HG03139 (cell line): ENCODE measurements at regions not wholly inside any gene's neighbourhood (a gene's known extent, or its start where the extent isn't known, plus 50 kb on each side); places are given as distances from the start of the nearest gene placed in this dataset.

Experiments used
- ATAC-seq: cut with Tn5 transposase; IDR thresholded peaks from one replicate; pipeline ENCODE4 v1.9.1; 2021; ENCODE audit not compliant: unreplicated experiment

DNA sequence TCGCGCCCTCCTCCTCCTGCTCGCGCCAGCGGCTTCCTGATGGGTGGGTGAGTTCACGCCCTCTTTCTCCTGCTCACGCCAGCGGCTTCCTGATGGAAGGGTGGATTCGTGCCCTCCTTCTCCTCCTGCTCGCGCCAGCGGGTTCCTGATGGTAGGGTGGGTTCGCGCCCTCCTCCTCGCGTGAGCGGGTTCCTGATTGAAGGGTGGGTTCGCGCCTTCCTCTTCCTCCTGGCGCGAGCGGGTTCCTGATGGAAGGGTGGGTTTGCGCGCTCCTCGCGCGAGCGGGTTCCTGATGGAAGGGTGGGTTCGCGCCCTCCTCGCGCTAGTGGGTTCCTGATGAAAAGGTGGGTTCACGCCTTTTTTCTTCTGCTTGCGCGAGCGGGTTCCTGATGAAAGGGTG lies 62.0 kb upstream of the MGAT5 start:
- no peak for ATAC-seq

DNA sequence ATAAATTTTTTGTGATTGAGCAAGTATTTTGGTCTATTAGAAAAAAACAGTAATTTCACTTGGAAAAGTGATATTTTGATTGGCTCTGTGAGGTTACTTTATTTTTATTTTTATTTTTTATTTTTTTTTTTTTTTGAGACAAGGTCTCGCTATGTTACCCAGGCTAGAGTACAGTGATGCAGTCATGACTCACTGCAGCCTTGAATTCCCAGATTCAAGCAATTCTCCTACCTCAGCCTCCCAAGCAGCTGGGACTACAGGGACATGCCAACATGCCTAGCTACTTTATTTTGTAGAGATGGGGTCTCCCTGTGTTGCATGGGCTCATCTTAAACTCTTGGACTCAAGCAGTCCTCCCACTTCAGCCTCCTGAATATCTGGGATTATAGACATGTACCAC lies 60.9 kb upstream of the MGAT5 start:
- ATAC-seq = no peak

DNA sequence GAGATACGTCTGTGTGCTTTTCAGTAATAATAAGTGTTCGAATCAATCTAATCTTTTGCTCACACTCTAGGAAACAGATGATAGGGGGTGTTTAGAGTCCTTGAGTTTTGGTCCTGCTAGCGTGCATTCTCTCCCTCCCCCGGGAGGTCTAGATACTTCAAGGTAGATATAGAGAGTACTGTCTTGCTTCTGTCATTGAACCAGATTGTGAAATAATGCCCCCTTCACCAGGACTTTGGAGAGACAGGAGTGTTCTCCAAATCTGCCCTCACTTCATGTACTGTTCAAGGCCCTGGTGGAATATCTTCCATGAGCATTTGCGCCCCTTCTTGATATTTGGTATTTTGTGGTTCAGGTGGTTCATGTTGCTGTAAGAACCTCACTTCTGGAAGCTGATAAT lies 59.4 kb upstream of the MGAT5 start:
- ATAC-seq = no peak

DNA sequence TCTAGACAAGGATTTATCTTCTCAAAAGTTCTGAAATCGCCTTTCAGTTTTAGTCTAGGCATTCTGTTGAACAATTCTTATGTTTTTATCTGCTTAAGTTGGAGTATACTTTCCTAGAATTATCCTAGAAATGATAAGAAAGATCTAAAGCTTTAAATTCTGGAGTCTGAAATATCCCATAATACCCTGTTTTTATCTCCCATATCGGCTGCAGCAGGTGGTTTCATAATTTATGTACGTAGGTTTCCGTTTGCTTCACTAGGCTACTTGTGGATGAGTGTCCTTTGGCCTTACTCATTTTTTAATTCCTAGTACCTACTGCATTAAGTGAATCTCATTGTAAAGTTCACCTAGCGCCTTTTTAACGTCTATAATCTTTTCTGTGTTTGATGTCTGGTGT lies 58.5 kb upstream of the MGAT5 start:
- ATAC-seq = no peak

- ATAC-seq = no peak
Observed at GRCh38 chr2:134197445-134197844, 56.4 kb upstream of the MGAT5 start.

- no peak for ATAC-seq
Observed at GRCh38 chr2:134198006-134198634, 55.8 kb upstream of the MGAT5 start.

DNA sequence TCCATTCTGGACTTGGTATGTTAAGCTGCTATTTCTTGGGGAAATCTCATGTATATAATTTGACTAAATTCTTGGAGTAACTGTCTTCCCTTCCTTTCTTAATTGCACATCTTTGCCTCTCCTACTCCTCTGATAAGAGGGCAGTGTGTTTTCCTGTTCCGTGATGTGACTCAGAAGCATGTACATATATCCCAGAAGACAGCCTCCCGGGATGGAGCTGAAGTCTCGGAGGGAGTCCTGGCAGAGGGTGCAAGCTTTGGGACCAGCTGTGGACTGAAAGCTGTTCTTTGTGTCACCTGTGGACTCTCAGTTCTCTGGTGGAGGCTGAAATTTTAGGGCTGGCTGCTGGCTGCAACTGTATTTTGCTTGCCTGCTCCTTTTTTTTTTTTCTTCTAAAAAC lies 54.7 kb upstream of the MGAT5 start:
- no peak for ATAC-seq

GRCh38 chr2:134200036-134200618 lies 53.7 kb upstream of the MGAT5 start:
- no peak for ATAC-seq

DNA sequence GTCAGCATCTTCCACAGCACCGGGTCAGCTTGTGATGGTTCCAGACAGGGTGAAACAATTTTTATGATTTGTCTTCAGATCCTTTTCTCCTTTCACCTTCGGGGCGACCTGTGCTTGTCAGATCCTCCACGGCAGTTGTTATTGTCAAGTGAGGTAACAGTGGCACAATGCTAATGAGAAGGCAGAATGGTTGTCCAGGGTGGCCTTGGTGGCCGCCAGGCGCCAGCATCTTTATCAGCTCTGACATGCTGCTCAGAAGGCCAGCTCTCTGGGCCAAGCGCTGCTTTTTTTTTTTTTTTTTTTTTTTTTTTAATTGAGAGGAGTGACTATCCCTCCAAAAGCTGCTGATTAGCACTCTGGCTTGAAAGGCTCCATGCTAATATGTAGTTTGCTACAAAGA lies 52.3 kb upstream of the MGAT5 start:
- no peak for ATAC-seq

DNA sequence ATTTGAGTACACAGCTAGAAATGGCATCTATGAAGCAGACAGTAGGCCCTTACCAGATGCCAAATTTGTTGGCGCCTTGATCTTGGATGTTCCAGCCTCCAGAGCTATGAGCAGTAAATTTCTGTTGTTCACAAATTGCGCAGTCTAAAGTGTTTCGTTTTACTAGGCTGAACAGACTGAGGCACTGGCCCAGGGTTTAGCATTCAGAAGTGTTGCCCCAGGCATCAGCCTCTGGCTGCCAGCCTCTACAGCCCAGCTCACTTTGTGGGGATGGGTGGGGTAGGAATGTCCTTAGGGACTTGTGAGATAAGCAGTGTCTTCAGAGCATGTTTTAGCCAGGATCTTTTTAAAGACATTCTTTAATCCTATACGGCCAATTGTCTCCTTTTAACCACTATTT lies 51.5 kb upstream of the MGAT5 start:
- ATAC-seq = no peak

DNA sequence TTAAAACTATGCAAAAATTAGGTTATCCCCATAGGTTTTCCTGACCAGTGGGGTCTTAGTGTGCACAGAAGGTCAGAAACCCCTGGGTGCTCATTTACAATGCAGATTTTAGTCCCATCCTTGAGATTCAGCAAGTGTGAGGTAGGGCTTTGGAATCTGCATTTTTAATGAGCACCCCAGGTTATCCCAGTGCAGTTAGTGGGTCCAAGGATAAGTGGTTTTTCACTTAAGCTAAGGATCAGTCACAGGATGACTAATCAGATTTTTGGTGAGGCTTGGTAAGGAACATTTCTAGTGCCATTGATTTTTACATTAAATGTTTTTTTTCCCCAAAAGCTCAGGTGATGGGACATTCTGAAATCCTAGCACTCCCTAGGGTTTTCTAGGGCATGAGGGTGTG lies 50.7 kb upstream of the MGAT5 start:
- ATAC-seq = no peak
